Right lung (tissue), 2 donors: ENCODE measurements at regions not wholly inside any gene's neighbourhood (a gene's known extent, or its start where the extent isn't known, plus 50 kb on each side); places are given as distances from the start of the nearest gene placed in this dataset.
"Not testable (repeated sequence)": the region's sequence is repeated elsewhere in the genome, so short reads cannot be mapped to it uniquely, and the experiment has no call there.

Experiments used
- DNase-seq, 2 donors: peaks; one replicate each; pipeline ENCODE4 v3.0.0-alpha.2; 2013

DNA sequence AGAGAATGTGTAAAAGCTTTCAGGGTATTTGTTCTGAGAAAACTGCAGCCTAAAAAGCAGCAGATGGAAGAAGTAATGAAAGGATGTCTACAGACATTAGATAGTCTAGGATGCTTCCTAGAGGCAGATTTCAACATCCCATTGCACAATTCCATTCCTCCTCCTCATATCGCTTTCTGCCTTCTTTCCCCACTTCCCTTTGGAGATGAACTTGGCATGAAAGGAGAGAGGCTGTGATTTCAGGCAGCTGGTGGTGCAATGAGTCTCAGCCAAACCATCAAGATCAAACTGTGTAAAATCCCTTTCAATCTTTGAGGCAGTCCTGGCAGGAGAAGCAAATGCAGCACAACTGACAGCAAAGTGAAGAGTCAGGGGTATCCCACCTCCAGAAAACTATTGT lies 438.7 kb upstream of the KCNMB2 start:
- DNase-seq = peak; percentile 83 to 87

DNA sequence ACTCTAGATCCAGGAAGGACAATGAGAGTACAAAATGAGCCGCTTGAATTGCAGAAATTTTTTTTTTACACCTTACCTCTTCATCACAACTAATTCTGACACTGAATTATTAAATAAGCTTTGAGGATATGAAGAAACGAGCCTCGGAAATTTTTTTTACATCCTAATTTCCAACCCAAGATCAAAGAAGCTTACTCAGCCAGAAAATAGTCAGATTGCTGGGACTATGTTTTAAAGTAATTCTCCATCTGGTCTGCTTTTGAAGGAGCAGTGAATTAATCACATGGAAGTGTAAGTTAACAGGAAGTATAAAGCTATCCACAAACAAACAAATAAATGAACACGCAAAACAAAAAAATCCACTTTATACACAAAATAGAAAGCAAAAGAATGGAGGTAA lies 437.0 kb upstream of the KCNMB2 start:
- DNase-seq = no peak

DNA sequence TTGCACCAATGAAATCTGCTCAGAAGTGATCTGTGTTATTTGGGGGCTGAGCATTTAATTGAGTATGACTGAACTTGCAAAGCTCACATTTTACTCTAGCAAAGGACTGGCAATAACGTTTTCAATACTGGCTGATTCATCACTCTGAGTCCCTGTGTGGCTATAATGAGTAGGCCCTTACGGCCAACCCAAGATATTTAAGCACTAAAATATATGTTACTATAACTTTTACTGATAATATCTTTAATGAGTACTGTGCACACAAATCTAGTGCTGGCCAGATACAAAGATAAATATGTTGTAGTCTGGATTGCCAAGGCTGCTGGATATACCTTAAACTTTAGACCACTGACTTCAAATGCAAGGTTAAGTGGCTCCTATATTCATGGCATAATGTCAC lies 436.4 kb upstream of the KCNMB2 start:
- DNase-seq = no peak

DNA sequence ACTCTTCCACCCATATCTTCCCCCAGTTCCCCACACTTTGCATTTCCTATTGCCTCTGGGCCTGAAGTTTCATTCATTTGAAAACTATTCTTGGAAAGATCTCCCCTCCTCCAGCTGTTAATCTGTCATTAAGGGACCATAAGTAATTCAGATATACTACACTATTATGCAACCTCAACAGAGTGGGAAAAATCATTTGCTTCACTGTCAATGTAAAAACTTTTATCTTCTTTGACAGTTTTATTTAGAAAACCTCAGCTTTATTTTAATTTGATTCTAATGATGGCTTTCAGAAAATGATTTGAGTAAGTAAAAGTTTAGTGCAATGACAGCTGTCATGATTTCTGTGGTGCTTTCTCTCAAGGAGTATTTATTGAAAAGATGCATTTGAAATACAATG lies 435.3 kb upstream of the KCNMB2 start:
- DNase-seq = peak in 1 of 2 donors; percentile 47

DNA sequence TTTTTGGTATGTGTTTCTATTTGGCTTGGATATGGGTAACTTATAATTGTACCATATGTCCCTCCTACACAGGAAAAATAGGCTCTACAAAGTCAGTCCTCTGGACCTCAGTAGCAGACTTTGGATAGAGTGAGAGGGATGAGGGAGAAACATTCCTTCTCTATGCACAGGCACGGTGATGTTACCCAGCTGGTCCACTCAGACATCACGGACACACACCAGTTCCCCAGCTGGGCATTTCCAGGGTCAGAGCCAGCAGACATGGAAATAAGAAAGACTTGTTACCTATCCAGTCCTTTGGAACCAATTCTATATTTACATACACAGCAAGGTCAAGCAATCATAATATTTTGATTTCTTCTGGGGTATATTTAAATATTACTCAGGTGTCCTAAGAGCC lies 433.1 kb upstream of the KCNMB2 start:
- DNase-seq = no peak

DNA sequence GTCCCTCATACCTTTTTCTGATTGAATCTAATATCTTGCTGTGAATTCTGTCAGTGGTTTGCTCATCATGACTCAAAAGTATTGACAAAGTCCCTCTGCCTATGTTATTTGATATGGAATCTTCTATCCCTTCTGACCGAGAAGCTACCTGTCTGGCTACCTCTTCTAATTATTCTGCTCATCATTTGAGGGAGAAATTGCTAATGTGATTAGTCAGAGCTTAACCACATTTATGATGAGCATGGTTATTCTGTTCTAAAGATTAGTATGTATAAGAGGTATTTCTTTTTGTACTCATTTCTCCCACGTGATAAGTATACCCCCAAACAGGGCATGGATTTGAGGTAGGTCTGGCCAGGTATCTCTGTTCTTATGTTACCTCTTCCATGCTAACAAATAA lies 428.4 kb upstream of the KCNMB2 start:
- no peak for DNase-seq

DNA sequence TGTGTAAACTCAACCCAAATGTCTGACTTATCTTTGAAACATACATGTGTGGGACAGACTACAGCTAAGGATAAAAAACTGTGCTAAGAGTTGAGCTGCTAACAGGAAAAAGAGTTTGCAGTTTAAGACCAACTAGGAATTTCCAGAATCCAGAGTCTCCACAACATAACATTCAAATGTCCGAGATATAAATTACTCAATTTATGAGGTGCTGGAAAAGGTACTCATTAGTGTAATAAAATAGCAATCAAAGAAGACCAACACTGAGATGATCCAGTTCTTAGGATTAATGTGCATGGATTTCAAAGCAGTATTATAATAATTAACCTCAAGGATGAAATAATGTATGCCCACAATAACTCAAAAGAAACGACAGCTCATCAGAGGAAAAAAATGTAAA lies 426.5 kb upstream of the KCNMB2 start:
- no peak for DNase-seq

DNA sequence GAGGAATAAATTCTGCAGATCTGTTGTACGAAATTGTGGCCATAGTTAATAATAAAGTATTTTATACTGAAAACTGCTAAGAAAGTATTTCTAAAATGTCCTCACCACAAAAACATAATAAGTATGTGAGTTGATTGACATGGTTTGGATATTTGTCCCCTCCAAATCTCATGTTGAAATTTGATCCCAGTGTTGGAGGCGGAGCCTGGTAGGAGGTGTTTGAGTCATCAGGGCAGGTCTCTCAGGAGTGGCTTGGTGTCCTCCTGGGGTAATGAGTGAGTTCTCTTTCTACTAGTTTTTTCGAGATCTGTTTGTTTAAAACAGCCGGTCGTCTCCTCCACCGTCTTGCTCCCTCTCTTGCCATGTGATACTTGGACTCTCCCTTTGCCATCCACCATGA lies 424.1 kb upstream of the KCNMB2 start:
- no peak for DNase-seq

DNA sequence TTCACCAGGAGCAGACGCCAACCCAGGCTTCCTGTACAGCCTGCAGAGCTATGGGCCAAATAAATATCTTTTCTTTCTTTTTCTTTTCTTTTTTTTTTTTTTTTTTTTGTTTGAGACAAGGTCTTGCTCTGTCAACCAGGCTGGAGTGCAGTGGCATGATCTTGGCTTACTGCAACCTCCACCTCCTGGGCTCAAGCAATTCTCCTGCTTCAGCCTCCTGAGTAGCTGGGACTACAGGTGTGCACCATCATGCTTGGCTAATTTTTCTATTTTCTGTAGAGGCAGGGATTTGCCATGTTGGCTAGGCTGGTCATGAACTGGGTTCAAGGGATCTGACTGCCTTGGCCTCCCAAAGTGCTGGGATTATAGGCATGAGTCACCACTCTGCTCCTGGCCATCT lies 423.7 kb upstream of the KCNMB2 start:
- not testable (repeated sequence) for DNase-seq

DNA sequence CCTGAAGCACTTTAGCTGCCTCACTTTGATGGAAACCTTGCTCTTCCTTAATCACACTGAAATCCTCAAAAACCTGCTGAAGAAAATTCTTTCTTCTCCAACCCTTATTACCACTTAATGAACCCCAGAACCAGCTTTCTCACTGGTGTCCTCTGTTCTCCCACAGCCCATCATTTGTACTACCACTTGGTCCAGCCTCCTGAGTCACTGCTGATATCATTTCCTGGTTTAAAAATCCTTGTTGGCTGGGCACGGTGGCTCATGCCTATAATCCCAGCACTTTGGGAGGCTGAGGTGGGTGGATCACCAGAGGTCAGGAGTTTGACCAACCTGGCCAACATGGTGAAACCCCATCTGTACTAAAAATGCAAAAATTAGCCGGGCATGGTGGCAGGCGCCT lies 418.6 kb upstream of the KCNMB2 start:
- no peak for DNase-seq

DNA sequence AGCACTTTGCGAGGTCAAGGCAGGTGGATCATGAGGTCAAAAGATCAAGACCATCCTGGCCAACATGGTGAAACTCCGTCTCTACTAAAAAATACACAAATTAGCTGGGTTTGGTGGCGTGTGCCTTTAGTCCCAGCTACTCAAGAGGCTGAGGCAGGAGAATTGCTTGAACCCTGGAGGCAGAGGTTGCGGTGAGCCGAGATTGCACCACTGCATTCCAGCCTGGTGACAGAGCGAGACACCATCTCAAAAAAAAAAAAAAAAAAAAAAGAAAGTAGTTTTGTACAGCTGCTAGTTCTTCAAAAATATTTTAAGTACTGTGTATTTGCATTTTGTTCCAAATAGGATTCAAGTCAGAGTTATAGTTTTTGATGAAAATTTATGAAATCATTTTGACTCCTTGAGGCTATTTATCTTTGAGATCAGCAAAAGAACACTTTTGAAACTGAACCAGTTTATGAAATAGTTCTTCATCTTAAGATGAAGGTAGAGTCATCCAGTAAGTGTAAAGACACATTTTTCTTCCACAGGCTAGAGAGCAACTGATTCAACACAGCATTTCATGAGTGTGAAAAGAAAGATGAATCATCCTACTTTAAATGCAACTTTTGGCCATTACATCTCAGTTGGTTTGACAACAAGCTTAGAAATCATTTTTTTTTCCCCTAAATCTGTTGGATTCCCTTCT lies 416.5 kb upstream of the KCNMB2 start:
- not testable (repeated sequence) for DNase-seq

DNA sequence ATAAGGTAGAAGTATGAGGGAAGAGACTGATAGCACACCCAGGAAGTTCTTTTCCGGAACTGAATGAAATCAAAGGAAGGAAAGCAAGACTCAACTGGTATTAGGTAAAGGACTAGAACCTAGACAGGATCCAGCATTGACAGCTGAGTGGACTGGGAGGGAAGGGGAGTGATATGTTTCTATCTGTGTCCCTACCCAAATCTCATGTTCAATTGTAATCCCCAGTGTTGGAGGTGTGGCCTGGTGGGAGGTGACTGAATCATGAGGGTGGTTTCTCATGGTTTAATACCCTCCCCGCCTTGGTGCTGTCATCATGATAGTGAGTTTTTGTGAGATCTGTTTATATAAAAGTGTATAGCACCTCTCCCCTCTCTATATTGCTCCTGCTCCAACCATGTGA lies 415.9 kb upstream of the KCNMB2 start:
- no peak for DNase-seq

DNA sequence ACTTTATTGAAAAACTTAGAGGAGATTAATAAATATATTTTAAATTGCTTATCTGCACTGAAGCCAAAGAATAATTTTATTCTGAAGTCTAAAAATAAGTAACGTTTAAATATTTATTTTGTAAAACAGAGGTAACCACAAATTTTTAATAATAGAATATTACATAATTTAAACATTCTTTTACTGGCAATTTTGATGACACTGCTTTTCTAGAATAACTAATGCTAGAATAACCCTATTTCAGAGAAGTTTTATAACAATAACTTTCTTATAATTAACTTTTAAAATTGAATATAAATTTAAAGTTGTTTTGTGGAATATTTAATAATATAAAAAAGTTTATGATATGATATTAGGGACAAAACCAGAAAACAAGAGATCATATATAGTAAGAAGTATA lies 409.6 kb upstream of the KCNMB2 start:
- DNase-seq = no peak

DNA sequence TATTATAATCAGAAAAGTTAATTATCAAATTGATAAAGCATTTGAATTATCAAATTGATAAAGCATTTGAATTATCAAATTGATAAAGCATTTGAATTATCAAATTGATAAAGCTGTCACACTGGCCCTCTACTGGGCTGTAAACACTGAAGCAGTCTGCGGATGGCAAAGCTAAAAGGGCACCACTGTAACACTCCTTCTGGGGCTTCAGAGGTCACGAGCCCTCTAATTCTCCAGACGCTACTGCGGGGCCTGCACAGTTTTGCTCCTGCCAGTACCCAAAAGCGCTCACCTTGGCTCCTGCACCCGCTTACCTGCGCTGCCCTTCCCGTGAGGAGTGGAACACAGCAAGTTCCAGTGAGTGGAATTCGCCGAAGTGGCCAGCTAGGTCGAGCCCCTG lies 409.0 kb upstream of the KCNMB2 start:
- DNase-seq = no peak

DNA sequence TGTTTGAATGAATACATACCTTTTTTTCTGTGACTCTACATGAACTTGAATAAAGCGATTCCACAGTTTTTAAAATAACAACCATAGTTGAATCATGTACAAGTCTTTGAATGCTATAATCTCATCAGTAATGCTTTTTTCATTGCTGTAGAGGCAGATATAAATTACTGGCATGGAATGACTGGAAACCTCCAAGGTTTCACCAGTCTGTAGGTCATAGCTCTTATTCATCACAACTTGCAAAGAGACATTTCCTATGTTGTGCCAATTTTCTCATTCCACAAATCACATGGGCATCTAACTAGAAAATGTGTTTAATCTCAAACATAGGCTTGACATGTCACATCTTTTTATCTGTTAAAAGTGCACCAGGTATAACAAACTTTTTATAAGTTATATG lies 407.1 kb upstream of the KCNMB2 start:
- DNase-seq = no peak

DNA sequence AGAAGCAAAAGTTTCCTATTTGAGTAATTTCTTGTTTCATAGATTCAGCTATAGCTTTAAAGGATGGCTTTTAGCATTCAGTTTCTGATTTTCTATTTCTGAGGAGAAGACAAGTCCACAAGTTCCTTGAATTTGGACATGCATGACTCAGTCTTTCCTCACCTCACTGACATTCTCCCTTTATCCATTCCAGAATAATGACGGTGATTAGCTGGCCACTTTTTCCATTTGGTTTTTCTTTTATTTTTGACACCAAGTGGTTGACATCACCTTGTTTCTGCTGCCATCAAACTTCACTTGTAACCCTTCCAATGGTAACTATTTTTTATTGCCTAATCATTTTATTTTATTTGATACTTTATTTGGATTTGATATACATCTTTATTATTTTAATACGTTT lies 404.4 kb upstream of the KCNMB2 start:
- DNase-seq = no peak

DNA sequence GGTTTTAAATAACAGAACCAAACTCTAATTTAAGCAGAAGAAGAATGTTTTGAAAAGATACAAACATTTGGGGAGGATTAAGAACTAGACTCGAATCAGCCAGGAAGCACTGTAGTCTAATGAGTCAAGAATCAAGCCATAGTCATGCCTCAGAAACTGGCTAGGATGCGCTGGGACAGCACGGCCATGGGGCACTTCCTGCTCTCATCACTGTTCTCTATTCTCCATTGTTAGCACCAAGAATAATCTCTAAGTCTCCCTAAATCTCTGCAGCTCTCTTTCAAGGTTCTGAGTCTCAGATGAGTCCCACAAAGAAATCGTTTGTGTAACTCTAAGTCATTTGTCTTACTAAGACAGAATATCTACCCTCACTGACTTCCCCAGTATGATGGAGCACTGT lies 399.0 kb upstream of the KCNMB2 start:
- DNase-seq = no peak

DNA sequence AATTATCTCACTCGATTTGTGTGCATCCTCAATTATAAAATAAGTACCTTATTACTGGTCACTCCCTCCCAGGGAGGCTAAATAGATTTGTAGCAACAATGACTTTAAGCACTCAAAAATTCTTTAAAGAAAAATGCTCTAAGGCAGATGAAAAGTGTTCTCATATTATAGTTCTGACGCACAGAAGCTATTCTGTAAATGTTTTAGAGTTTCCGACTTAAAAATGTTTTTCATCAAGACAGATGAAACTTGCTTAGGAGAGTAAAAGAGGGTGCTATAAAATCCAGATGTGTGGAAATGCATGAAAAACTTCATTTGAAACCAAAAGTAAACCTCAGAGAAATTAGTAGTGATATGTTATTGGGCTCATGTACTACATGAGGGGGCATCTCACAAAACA lies 398.4 kb upstream of the KCNMB2 start:
- DNase-seq = no peak

DNA sequence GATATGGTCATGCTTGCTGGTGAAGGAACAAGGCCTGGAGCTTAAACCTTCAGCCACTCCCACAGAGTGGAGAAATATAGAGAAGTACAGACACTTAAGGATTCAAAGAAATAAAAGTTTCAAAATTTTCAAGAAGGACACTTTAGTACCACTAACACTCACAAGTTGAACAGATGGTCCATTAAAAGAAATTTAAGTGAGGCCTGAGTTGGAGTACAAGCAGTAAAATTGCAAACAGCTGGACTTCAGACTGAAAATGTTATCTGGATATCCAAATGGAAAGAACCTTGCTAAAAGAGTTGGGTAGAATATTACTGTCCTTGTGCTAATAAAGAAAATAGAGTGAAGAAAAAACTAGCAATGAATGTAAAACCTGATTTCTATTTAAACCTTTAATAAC lies 397.1 kb upstream of the KCNMB2 start:
- DNase-seq = no peak

DNA sequence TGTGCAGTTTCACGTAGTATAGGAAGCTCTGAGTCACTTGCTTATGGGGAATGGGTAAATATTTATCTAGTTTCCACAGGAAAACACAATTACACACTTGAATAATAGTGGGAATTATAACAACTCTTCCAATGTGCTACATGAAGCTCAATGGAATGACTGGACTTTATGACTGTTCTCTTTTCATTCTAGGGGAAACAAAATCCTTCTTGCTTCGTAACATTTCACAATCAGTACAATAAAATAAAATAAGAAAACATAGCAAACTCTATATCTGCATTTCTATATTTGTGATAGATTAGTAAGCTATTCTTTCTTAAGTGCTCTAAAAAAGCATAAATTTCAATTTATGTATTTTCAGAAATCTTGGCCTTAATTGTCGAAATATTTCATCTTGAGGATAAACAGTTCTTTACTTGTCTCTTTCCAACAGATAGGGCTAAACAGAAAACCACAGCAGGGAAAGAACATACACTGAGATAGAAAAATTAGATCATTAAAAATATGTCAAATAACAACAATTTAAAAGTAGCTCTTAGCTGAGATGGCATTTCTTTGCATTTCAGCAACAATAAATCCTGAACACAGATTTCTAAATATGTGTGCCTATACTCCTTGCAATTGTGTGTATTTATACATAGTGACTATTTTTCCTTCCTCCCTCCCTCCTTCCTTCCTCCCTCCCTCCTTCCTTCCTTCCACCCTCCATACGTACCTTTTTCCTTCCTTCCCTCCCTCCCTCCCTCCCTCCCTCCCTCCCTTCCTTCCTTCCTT lies 395.5 kb upstream of the KCNMB2 start:
- DNase-seq = no peak

DNA sequence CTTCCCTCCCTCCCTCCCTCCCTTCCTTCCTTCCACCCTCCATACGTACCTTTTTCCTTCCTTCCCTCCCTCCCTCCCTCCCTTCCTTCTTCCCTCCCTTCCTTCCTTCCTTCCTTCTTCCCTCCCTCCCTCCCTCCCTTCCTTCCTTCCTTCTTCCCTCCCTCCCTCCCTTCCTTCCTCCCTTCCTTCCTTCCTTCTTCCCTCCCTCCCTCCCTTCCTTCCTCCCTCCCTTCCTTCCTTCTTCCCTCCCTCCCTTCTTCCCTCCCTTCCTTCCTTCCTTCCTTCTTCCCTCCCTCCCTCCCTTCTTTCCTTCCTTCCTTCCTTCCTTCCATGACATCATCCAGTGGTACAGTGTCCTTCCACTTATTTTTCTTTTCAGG lies 394.9 kb upstream of the KCNMB2 start:
- DNase-seq = not testable (repeated sequence)

DNA sequence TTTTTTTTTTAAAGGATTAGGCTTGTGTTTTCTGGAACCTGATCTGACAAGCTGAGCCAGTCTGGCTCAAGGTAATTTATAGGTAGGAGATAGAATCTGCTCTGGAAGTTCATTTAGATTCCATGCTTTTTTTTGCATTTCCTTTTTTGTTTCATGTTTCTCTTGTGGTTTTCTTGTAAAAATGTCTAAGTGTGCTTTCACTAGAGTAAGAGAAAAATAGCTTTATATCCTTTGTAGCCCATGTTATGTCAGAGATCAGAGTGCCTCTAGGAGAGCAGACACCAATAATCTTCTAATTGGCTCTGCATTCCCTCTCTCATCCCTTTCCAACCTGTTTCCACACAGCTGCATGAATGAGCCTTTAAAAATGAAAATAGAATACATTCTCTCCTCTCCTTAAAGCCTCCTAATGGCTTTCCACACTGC lies 389.8 kb upstream of the KCNMB2 start:
- DNase-seq = no peak

DNA sequence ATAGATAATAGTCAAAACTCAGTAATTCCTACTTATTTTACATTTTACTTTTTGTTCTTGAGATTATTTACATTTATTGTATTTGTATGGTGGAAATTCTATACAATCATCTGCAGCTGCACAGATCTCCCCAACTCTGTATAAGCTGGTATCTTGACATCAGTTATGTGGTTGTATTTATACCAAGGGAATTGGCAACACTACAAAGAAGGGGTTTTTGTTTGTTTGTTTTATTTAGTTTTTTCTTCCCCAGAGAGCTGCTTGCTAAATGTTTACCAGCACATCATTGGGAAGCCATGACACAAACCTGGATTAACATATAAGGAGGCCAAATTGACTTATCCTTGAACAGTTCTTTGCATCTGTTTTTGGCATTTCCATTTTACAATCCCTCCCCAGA lies 389.2 kb upstream of the KCNMB2 start:
- no peak for DNase-seq
